ENCODE measurements at regions not wholly inside any gene's neighbourhood (a gene's known extent, or its start where the extent isn't known, plus 50 kb on each side); places are given as distances from the start of the nearest gene placed in this dataset.

DNA sequence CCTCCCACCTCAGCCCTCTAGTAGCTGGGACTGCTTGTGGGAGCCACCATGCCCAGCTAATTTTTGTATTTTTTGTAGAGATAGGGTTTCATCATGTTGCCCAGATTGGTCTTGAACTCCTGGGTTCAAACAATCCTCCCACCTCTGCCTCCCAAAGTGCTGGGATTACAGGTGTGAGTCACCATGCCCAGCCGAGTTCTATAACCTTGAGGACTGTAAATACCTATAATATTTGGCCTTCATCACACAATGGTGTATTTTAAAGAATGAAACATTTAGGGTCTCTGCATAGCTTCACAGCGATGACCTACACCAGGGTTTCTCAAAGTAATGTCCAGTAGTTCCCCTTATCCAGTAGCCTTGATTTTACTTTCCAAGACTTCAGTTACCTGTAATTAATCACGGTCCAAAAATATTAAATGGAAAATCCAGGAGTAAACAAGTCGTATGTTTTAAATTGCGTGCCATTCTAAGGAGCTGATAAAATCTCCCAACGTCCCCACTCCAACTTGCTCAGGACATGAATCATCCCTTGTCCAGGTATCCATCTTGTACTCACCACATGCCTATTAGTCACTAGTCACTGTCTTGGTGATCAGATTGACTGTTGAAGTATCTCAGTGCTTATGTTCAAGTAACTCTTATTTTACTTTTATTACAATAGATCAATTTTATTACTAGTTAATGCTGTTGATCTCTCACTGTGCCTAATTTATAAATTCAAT lies 368.2 kb downstream of the BTG1 start:
- WGBS, 4 donors, result 88 to 92% (median 91%) methylated on average over 6 of the region's 6 CpGs
- Histone ChIP-seq H3K27me3 (no peaks in the 10 kb centered on the region), H3K4me1 (peaks cover 0 to 28% (median 7%) of the 10 kb centered on the region in 12 donors), H3K4me3 (no peak overlapping the region), H3K27ac (no peak overlapping the region), H3K9me3 (peaks cover 0 to 4% (median 0%) of the 10 kb centered on the region in 12 donors), H3K36me3 (no peaks in the 10 kb centered on the region)
- intact Hi-C loops (cut with DNase I), result no loop called here
- ATAC-seq (no peak), DNase-seq (no peak)
- TF ChIP-seq, protein P1, sequence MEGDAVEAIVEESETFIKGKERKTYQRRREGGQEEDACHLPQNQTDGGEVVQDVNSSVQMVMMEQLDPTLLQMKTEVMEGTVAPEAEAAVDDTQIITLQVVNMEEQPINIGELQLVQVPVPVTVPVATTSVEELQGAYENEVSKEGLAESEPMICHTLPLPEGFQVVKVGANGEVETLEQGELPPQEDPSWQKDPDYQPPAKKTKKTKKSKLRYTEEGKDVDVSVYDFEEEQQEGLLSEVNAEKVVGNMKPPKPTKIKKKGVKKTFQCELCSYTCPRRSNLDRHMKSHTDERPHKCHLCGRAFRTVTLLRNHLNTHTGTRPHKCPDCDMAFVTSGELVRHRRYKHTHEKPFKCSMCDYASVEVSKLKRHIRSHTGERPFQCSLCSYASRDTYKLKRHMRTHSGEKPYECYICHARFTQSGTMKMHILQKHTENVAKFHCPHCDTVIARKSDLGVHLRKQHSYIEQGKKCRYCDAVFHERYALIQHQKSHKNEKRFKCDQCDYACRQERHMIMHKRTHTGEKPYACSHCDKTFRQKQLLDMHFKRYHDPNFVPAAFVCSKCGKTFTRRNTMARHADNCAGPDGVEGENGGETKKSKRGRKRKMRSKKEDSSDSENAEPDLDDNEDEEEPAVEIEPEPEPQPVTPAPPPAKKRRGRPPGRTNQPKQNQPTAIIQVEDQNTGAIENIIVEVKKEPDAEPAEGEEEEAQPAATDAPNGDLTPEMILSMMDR (IDR thresholded peaks at IDR 0.05), result no peak
- TF ChIP-seq POLR2A (IDR thresholded peaks at IDR 0.05), result no peak

DNA sequence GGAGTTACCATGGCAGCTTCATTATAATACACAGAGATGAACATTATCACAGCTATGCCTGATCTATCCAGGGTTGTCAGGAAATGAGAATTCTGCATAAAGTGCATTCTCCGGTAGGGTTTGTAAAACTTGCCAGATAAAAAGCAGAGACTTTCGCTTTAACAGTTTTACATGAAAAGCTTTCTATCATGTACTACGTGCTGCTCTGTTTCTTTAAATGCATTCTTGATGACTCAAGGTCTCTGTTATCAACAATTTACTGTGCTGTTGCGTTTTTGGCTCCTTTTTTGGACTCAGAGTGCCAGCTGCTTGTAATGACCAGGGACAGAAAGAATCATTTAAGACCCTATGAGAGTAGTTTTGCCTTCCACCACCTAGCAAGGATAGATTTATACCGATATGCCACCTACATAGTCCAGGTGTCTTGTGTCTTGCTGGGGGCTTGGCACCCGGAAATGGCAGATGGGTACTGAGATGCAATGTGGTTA lies 371.2 kb downstream of the BTG1 start:
- WGBS, 4 donors, result 45 to 54% (median 48%) methylated on average over 6 of the region's 6 CpGs
- TF ChIP-seq, protein P1 (IDR thresholded peaks at IDR 0.05), result no peak
- no peak for TF ChIP-seq POLR2A (IDR thresholded peaks at IDR 0.05)
- Histone ChIP-seq H3K36me3 (no peaks in the 10 kb centered on the region), H3K4me3 (peak overlapping the region in 3 of 12 donors; percentile 2 to 31 (median 2)), H3K4me1 (peaks cover 0 to 28% (median 7%) of the 10 kb centered on the region in 12 donors), H3K27me3 (no peaks in the 10 kb centered on the region), H3K9me3 (no peaks in the 10 kb centered on the region), H3K27ac (no peak overlapping the region)
- intact Hi-C loops (cut with DNase I), result no loop called here
- no peak for DNase-seq
- ATAC-seq, result peak in 1 of 4 donors; percentile 47

GRCh38 chr12:91773749-91774429 lies 371.8 kb downstream of the BTG1 start:
- Histone ChIP-seq H3K4me1 (peaks cover 0 to 22% (median 7%) of the 10 kb centered on the region in 12 donors), H3K36me3 (no peaks in the 10 kb centered on the region), H3K27ac (no peak overlapping the region), H3K27me3 (no peaks in the 10 kb centered on the region), H3K9me3 (no peaks in the 10 kb centered on the region), H3K4me3 (peak overlapping the region in 2 of 12 donors; percentile 2 to 31)
- 69 to 79% (median 73%) methylated on average over 4 of the region's 4 CpGs for WGBS, 4 donors
- ATAC-seq, result no peak
- intact Hi-C loops (cut with DNase I), result no loop called here
- DNase-seq, result no peak
- TF ChIP-seq, protein P1 (IDR thresholded peaks at IDR 0.05), result no peak
- no peak for TF ChIP-seq POLR2A (IDR thresholded peaks at IDR 0.05)

DNA sequence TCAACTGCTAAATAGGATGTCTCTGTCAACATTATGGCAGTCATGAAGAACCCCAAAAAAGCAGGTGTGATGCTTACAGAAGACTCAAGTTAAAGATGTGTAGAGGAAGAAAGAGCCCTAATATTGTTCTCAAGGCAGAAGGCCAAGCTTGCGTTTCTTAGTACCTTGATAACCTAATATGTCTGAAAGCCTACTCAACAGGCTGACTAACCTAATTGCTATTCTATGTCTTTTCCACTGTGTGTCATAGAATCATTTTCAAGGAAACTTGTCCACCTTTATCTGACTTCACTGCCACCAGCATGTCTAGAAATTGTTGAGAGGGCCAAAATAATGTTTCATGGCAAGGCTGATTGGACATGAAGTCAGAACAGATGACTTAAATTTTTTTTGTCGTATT lies 373.2 kb downstream of the BTG1 start:
- ATAC-seq (no peak), DNase-seq (no peak)
- Histone ChIP-seq H3K36me3 (no peaks in the 10 kb centered on the region), H3K27ac (no peak overlapping the region), H3K4me3 (no peak overlapping the region), H3K4me1 (peaks cover 0 to 16% (median 2%) of the 10 kb centered on the region in 12 donors), H3K9me3 (no peaks in the 10 kb centered on the region), H3K27me3 (no peaks in the 10 kb centered on the region)
- intact Hi-C loops (cut with DNase I), result no loop called here
- TF ChIP-seq, protein P1 (IDR thresholded peaks at IDR 0.05), result no peak
- no peak for TF ChIP-seq POLR2A (IDR thresholded peaks at IDR 0.05)
- 95 to 98% (median 97%) methylated on average over 2 of the region's 2 CpGs for WGBS, 4 donors

Measured in heart left ventricle (tissue), 16 donors.